ENCODE measurements at regions not wholly inside any gene's neighbourhood (a gene's known extent, or its start where the extent isn't known, plus 50 kb on each side); places are given as distances from the start of the nearest gene placed in this dataset.
"Not testable (repeated sequence)": the region's sequence is repeated elsewhere in the genome, so short reads cannot be mapped to it uniquely, and the experiment has no call there.

GRCh38 chr13:39895254-39895653 is 239.8 kb downstream of the COG6 start:
- DNase-seq: no peak

GRCh38 chr13:39897636-39898035 is 242.2 kb downstream of the COG6 start:
- DNase-seq: no peak

- DNase-seq: no peak
These were observed 244.8 kb downstream of the COG6 start for GRCh38 chr13:39900106-39900750.

GRCh38 chr13:39904959-39905358 is 249.5 kb downstream of the COG6 start:
- DNase-seq: no peak

GRCh38 chr13:39909634-39910033 is 254.2 kb downstream of the COG6 start:
- no peak for DNase-seq

GRCh38 chr13:39910041-39910440 is 254.6 kb downstream of the COG6 start:
- no peak for DNase-seq

GRCh38 chr13:39910833-39911232 is 255.4 kb downstream of the COG6 start:
- no peak for DNase-seq

- no peak for DNase-seq
These were observed 257.9 kb downstream of the COG6 start for GRCh38 chr13:39913339-39913738.

GRCh38 chr13:39913928-39914327 is 258.5 kb downstream of the COG6 start:
- DNase-seq: no peak

GRCh38 chr13:39915418-39915817 is 260.0 kb downstream of the COG6 start:
- no peak for DNase-seq

- DNase-seq: no peak
These were observed 260.9 kb downstream of the COG6 start for GRCh38 chr13:39916330-39916729.

- DNase-seq: peak; percentile 66
These were observed 263.3 kb downstream of the COG6 start for GRCh38 chr13:39918620-39919236.

- no peak for DNase-seq
These were observed 265.2 kb downstream of the COG6 start for GRCh38 chr13:39920613-39921012.

GRCh38 chr13:39926345-39926744 is 270.9 kb downstream of the COG6 start:
- DNase-seq: no peak

- no peak for DNase-seq
These were observed 272.8 kb downstream of the COG6 start for GRCh38 chr13:39928261-39928660.

GRCh38 chr13:39929583-39929982 is 274.1 kb downstream of the COG6 start:
- no peak for DNase-seq

- no peak for DNase-seq
These were observed 274.6 kb downstream of the COG6 start for GRCh38 chr13:39930060-39930459.

GRCh38 chr13:39930544-39931444 is 275.3 kb downstream of the COG6 start:
- DNase-seq: no peak

- no peak for DNase-seq
These were observed 276.0 kb downstream of the COG6 start for GRCh38 chr13:39931505-39931904.

- DNase-seq: not testable (repeated sequence)
These were observed 277.1 kb downstream of the COG6 start for GRCh38 chr13:39932514-39932913.

GRCh38 chr13:39935155-39935554 is 279.7 kb downstream of the COG6 start:
- DNase-seq: no peak

- DNase-seq: no peak
These were observed 283.1 kb downstream of the COG6 start for GRCh38 chr13:39938596-39938995.

GRCh38 chr13:39941236-39941635 is 285.8 kb downstream of the COG6 start:
- no peak for DNase-seq
